Endothelial cell of umbilical vein (primary cell): ENCODE measurements at regions not wholly inside any gene's neighbourhood (a gene's known extent, or its start where the extent isn't known, plus 50 kb on each side); places are given as distances from the start of the nearest gene placed in this dataset.
A peak's percentile ranks its signal among the peaks of the same experiment; 100 is the strongest.

ENCODE experiments used
- BruUV-seq: library from RNA; stranded (reverse); fragments of 400-500 nt; replicated peaks from 2 replicates; lab custom pipeline; 2021; lab: Mats Ljungman, UMichigan
- CTCF ChIA-PET: fragments of 300-600, 350-600 bp; sonication (Branson Sonifier 250); formaldehyde crosslinking; loops from one replicate; lab custom pipeline; 2021; ENCODE audit warnings: antibody characterized with exemption, inconsistent platforms; lab: Charles Lee
- POLR2A ChIA-PET: fragments of 300-600, 350-600 bp; sonication (Branson Sonifier 250); formaldehyde crosslinking; loops from one replicate; lab custom pipeline; 2021; ENCODE audit warnings: antibody characterized with exemption, inconsistent platforms; lab: Charles Lee
- DNase-seq: peaks from one replicate; pipeline ENCODE4 v3.0.0-alpha.2; 2011; ENCODE audit warnings: low read depth, low spot score
- FAIRE-seq: peaks from 2 replicates; lab custom pipeline; 2011; peaks lifted over from hg19 to GRCh38; lab: Jason Lieb, UNC
- H2AFZ ChIP-seq: 2 replicates; pipeline ENCODE4 v1.6.0; 2012; ENCODE audit warnings: low read depth, low read length, control low read depth, inconsistent platforms
- H3K27ac ChIP-seq: 2 replicates; pipeline ENCODE4 v1.5.1; 2011; ENCODE audit warnings: low read depth, mild to moderate bottlenecking, control low read depth, low read length, moderate library complexity; ENCODE audit not compliant: insufficient read depth
- H3K27me3 ChIP-seq, 2 experiments: 2 replicates each; pipeline versions ENCODE4 v1.6.0 to v1.6.1; 2011; ENCODE audit warnings: low read length in 2 of 2, mixed read lengths in 1 of 2; ENCODE audit not compliant: control insufficient read depth in 2 of 2, insufficient read depth in 2 of 2
- H3K36me3 ChIP-seq, 2 experiments: 2 replicates in 1 of 2; 3 replicates in 1 of 2; pipeline ENCODE4 v1.5.1; 2011; ENCODE audit warnings: low read length in 2 of 2, mild to moderate bottlenecking in 1 of 2, moderate library complexity in 1 of 2; ENCODE audit not compliant: control insufficient read depth in 2 of 2, insufficient read depth in 2 of 2; ENCODE audit errors: extremely low read depth in 1 of 2
- H3K4me1 ChIP-seq: 3 replicates; pipeline ENCODE4 v1.5.1; 2011; ENCODE audit warnings: mild to moderate bottlenecking, low read length; ENCODE audit not compliant: control insufficient read depth, insufficient read depth; ENCODE audit errors: extremely low read depth
- H3K4me2 ChIP-seq: 2 replicates; pipeline ENCODE4 v1.6.1; 2011; ENCODE audit warnings: low read length, control low read depth, mixed read lengths; ENCODE audit not compliant: insufficient read depth
- H3K4me3 ChIP-seq, 3 experiments: fragments of 200-600 bp in 1 of 3; sonication (generic), shearing (Covaris generic) in 1 of 3; replicated peaks in 1 of 3; 2 replicates each; pipeline ENCODE4 v1.5.1; 2011 to 2016; ENCODE audit warnings: control low read depth in 3 of 3, low read length in 3 of 3, mild to moderate bottlenecking in 2 of 3, inconsistent platforms in 1 of 3, low read depth in 1 of 3, moderate library complexity in 1 of 3; ENCODE audit not compliant: insufficient read depth in 1 of 3
- H3K79me2 ChIP-seq: 2 replicates; pipeline ENCODE4 v1.6.0; 2012; ENCODE audit warnings: low read length, inconsistent platforms; ENCODE audit not compliant: control insufficient read depth, insufficient read depth
- H3K9ac ChIP-seq: replicated peaks from 2 replicates; pipeline ENCODE3; 2011; ENCODE audit warnings: low read length, control low read depth; ENCODE audit not compliant: insufficient read depth; ENCODE audit errors: extremely low read depth
- H3K9me1 ChIP-seq: replicated peaks from 3 replicates; pipeline ENCODE4 v1.6.0; 2011; ENCODE audit warnings: mild to moderate bottlenecking, low read length; ENCODE audit not compliant: control insufficient read depth, insufficient read depth; ENCODE audit errors: extremely low read depth
- H3K9me3 ChIP-seq: replicated peaks from 2 replicates; pipeline ENCODE4 v1.5.1; 2012; ENCODE audit warnings: low read length, inconsistent platforms; ENCODE audit not compliant: control insufficient read depth, insufficient read depth
- H4K20me1 ChIP-seq: replicated peaks from 2 replicates; pipeline ENCODE3; 2011; ENCODE audit warnings: mild to moderate bottlenecking, low read length; ENCODE audit not compliant: control insufficient read depth, insufficient read depth; ENCODE audit errors: extremely low read depth
- EZH2 ChIP-seq: IDR thresholded peaks from 2 replicates; pipeline ENCODE4 v1.6.1; 2012; ENCODE audit warnings: borderline replicate concordance, low read depth, mild to moderate bottlenecking, moderate library complexity, low read length, inconsistent platforms; ENCODE audit not compliant: severe bottlenecking
- FOS ChIP-seq: IDR thresholded peaks from 2 replicates; pipeline ENCODE4 v1.6.1; 2011; ENCODE audit warnings: mild to moderate bottlenecking, low read length, moderate library complexity, borderline replicate concordance; ENCODE audit not compliant: insufficient read depth
- GATA2 ChIP-seq: IDR thresholded peaks from 2 replicates; pipeline ENCODE4 v1.7.0; 2011; ENCODE audit warnings: low read depth, mild to moderate bottlenecking, moderate library complexity, mixed read lengths, low read length; ENCODE audit not compliant: insufficient read length, insufficient read depth
- JUN ChIP-seq: IDR thresholded peaks from 2 replicates; pipeline ENCODE4 v1.6.1; 2011; ENCODE audit warnings: borderline replicate concordance, low read depth; ENCODE audit not compliant: insufficient read length, insufficient read depth
- MYC ChIP-seq: IDR thresholded peaks from one replicate; pipeline ENCODE4 v1.6.1; 2011; ENCODE audit warnings: mild to moderate bottlenecking, low read depth, low read length
- POLR2A ChIP-seq: IDR thresholded peaks from 2 replicates; pipeline ENCODE4 v1.6.1; 2012; ENCODE audit warnings: low read depth, mild to moderate bottlenecking, control low read depth, low read length
- POLR2AphosphoS5 ChIP-seq: IDR thresholded peaks from 2 replicates; pipeline ENCODE4 v1.6.1; 2012; ENCODE audit warnings: low read depth, mild to moderate bottlenecking, control low read depth, low read length, moderate library complexity; ENCODE audit not compliant: insufficient read depth
- dilution Hi-C: fragments of 300-500 bp; cut with MboI; formaldehyde crosslinking; loops from one replicate; pipeline ENCODE4 v1.15.0; 2019; ENCODE audit warnings: low sequenced_read_pairs; ENCODE audit not compliant: extremely low pct_ligation_motif_present
- intact Hi-C: fragments of 100-400 bp; cut with micrococcal nuclease; formaldehyde crosslinking; loops from one replicate; pipeline ENCODE4 v1.10.0; 2022
- TF ChIP-seq, protein P1 (sequence below): IDR thresholded peaks from 2 replicates; pipeline ENCODE4 v1.6.1; 2011; ENCODE audit not compliant: insufficient read depth, insufficient read length
- TF ChIP-seq, protein P2 (sequence below), 2 donors: IDR thresholded peaks; 1 replicate in 1 of 2; 2 replicates in 1 of 2; pipeline ENCODE4 v1.5.1; 2011; ENCODE audit warnings: low read length in 2 of 2, mild to moderate bottlenecking in 2 of 2, moderate library complexity in 2 of 2, control low read depth in 1 of 2, inconsistent platforms in 1 of 2, low read depth in 1 of 2; ENCODE audit not compliant: insufficient read depth in 1 of 2; ENCODE audit errors: extremely low read depth in 1 of 2

DNA sequence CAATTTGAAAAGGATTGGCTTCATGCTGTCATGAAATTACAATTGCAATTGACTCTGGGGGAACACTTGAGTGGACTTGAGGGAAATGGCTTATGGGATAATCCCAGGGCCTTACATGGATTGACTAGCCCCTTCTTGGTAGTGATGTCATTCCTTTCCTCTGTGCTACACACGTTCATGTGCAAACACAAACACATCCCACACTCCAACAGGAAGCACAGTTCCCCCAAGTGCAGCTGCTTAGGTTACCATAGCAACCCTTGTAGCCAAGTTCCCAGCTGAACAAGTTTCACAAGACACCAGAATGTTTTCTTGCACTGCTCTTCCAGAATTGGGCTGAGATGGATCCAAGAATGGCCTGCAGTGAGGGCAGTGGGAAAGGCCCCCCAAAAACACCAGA is 217.0 kb downstream of the ZNF621 start:
- Histone ChIP-seq H3K9ac (no peak overlapping the region), H3K27ac (no peak overlapping the region), H3K9me1 (no peaks in the 10 kb centered on the region), H3K4me3 (no peak overlapping the region), H3K4me2 (no peak overlapping the region), H3K36me3 (no peaks in the 10 kb centered on the region), H3K9me3 (no peaks in the 10 kb centered on the region), H4K20me1 (no peaks in the 10 kb centered on the region), H3K27me3 (no peaks in the 10 kb centered on the region), H3K4me1 (no peaks in the 10 kb centered on the region), H3K79me2 (no peaks in the 10 kb centered on the region), H2AFZ (no peak overlapping the region)
- ChIA-PET CTCF (no interaction called here), POLR2A (no interaction called here)
- dilution Hi-C loops (no loop called here), intact Hi-C loops (no loop called here)
- BruUV-seq, result no TSS peak
- TF ChIP-seq EZH2 (no peak), POLR2A (no peak), JUN (no peak), POLR2AphosphoS5 (no peak), GATA2 (no peak), MYC (no peak), FOS (no peak)
- TF ChIP-seq, protein P1, sequence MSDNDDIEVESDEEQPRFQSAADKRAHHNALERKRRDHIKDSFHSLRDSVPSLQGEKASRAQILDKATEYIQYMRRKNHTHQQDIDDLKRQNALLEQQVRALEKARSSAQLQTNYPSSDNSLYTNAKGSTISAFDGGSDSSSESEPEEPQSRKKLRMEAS, result no peak
- TF ChIP-seq, protein P2, sequence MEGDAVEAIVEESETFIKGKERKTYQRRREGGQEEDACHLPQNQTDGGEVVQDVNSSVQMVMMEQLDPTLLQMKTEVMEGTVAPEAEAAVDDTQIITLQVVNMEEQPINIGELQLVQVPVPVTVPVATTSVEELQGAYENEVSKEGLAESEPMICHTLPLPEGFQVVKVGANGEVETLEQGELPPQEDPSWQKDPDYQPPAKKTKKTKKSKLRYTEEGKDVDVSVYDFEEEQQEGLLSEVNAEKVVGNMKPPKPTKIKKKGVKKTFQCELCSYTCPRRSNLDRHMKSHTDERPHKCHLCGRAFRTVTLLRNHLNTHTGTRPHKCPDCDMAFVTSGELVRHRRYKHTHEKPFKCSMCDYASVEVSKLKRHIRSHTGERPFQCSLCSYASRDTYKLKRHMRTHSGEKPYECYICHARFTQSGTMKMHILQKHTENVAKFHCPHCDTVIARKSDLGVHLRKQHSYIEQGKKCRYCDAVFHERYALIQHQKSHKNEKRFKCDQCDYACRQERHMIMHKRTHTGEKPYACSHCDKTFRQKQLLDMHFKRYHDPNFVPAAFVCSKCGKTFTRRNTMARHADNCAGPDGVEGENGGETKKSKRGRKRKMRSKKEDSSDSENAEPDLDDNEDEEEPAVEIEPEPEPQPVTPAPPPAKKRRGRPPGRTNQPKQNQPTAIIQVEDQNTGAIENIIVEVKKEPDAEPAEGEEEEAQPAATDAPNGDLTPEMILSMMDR (IDR thresholded peaks at IDR 0.05; ENCODE audit: extremely low read depth in 1 of 2, insufficient read depth in 1 of 2, low read depth in 1 of 2, low read length in 2 of 2), result no peak
- DNase-seq (peak; percentile 26), FAIRE-seq (no peak)
